A673 (cell line): ENCODE measurements at regions not wholly inside any gene's neighbourhood (a gene's known extent, or its start where the extent isn't known, plus 50 kb on each side); places are given as distances from the start of the nearest gene placed in this dataset.

Experiments
- BruUV-seq: library from RNA; stranded (reverse); fragments of 400-500 nt; replicated peaks from 2 replicates; lab custom pipeline; 2021; lab: Mats Ljungman, UMichigan
- CTCF ChIA-PET: fragments of 300-600 bp; sonication (Branson Sonifier 250); formaldehyde crosslinking; loops from one replicate; lab custom pipeline; 2022; ENCODE audit warnings: antibody characterized with exemption; lab: Charles Lee
- POLR2A ChIA-PET: fragments of 300-600 bp; sonication (Branson Sonifier 250); formaldehyde crosslinking; loops from one replicate; lab custom pipeline; 2022; ENCODE audit warnings: antibody characterized with exemption; ENCODE audit not compliant: low non-redundant PET; lab: Charles Lee
- DNase-seq: peaks from one replicate; pipeline ENCODE4 v3.0.0-alpha.2; 2015; ENCODE audit warnings: low spot score
- H3K27ac ChIP-seq: fragments of 200-600 bp; sonication (generic); 2 replicates; pipeline ENCODE4 v1.5.1; 2016; ENCODE audit warnings: mixed run types, low read depth, mild to moderate bottlenecking, mixed read lengths, antibody characterized with exemption, low read length; ENCODE audit not compliant: poor library complexity, severe bottlenecking
- H3K27me3 ChIP-seq: fragments of 200-600 bp; sonication (generic); replicated peaks from 2 replicates; pipeline ENCODE4 v1.6.1; 2017; ENCODE audit warnings: mixed run types, low read depth, mild to moderate bottlenecking, mixed read lengths, antibody characterized with exemption, low read length; ENCODE audit not compliant: insufficient read depth, poor library complexity
- H3K36me3 ChIP-seq: fragments of 200-600 bp; sonication (generic); 2 replicates; pipeline ENCODE4 v1.6.1; 2016; ENCODE audit warnings: mixed run types, mild to moderate bottlenecking, mixed read lengths, antibody characterized with exemption, low read length; ENCODE audit not compliant: insufficient read depth, poor library complexity, severe bottlenecking
- H3K4me1 ChIP-seq: fragments of 200-600 bp; sonication (generic); 2 replicates; pipeline ENCODE4 v1.6.1; 2017; ENCODE audit warnings: mixed run types, mild to moderate bottlenecking, mixed read lengths, antibody characterized with exemption, low read length; ENCODE audit not compliant: insufficient read depth, poor library complexity, severe bottlenecking
- H3K4me3 ChIP-seq: fragments of 200-600 bp; sonication (generic); 2 replicates; pipeline ENCODE4 v1.5.1; 2016; ENCODE audit warnings: low read depth, mixed run types, mild to moderate bottlenecking, mixed read lengths, low read length; ENCODE audit not compliant: poor library complexity, severe bottlenecking
- H3K9me3 ChIP-seq: fragments of 200-600 bp; sonication (generic); 2 replicates; pipeline ENCODE4 v1.6.1; 2016; ENCODE audit warnings: mixed run types, low read depth, mild to moderate bottlenecking, mixed read lengths, antibody characterized with exemption, low read length; ENCODE audit not compliant: poor library complexity, severe bottlenecking
- EZH2 ChIP-seq: fragments of 200-600 bp; sonication (generic); IDR thresholded peaks from 2 replicates; pipeline ENCODE4 v1.6.1; 2017; ENCODE audit warnings: borderline replicate concordance, low read depth, mild to moderate bottlenecking, mixed read lengths, antibody characterized with exemption, low read length; ENCODE audit not compliant: poor library complexity, severe bottlenecking
- intact Hi-C: fragments of 100-400 bp; cut with micrococcal nuclease; formaldehyde crosslinking; loops from one replicate; pipeline ENCODE4 v1.10.0; 2022; ENCODE audit not compliant: unreplicated experiment
- TF ChIP-seq, protein P1 (sequence below): fragments of 300-800, 200-600 bp; sonication (generic); conservative IDR thresholded peaks from 2 replicates; pipeline ENCODE4 v1.5.1; 2017; ENCODE audit warnings: low read depth, mild to moderate bottlenecking, antibody characterized with exemption, low read length, moderate library complexity, mixed read lengths

DNA sequence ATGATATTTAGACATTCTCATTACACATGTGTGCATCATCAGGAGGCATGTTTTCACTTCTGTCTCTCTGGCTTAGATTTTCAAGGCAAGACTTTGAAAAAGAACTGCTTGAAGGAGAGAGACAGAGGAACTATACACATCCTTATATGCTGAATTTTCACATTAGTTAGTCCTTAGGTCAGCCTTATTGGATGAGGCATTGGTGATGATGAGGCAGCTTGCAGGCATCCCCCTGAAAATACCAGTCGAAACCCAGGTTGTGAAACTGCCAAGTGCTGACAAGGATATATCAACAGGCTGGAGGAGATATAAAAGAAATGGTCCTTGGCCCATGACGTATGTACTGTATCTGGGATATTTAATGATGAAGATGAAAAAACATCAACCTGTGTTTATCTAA lies 297.2 kb upstream of the AADAT start:
- Histone ChIP-seq H3K4me1 (no peaks in the 10 kb centered on the region), H3K9me3 (no peaks in the 10 kb centered on the region), H3K36me3 (no peaks in the 10 kb centered on the region), H3K4me3 (no peak overlapping the region), H3K27me3 (no peaks in the 10 kb centered on the region), H3K27ac (no peak overlapping the region)
- POLR2A ChIA-PET: no interaction called here
- intact Hi-C loops: no loop called here
- DNase-seq: no peak
- CTCF ChIA-PET: no interaction called here
- no TSS peak for BruUV-seq
- TF ChIP-seq, protein P1, sequence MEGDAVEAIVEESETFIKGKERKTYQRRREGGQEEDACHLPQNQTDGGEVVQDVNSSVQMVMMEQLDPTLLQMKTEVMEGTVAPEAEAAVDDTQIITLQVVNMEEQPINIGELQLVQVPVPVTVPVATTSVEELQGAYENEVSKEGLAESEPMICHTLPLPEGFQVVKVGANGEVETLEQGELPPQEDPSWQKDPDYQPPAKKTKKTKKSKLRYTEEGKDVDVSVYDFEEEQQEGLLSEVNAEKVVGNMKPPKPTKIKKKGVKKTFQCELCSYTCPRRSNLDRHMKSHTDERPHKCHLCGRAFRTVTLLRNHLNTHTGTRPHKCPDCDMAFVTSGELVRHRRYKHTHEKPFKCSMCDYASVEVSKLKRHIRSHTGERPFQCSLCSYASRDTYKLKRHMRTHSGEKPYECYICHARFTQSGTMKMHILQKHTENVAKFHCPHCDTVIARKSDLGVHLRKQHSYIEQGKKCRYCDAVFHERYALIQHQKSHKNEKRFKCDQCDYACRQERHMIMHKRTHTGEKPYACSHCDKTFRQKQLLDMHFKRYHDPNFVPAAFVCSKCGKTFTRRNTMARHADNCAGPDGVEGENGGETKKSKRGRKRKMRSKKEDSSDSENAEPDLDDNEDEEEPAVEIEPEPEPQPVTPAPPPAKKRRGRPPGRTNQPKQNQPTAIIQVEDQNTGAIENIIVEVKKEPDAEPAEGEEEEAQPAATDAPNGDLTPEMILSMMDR: no peak
- TF ChIP-seq EZH2: no peak

DNA sequence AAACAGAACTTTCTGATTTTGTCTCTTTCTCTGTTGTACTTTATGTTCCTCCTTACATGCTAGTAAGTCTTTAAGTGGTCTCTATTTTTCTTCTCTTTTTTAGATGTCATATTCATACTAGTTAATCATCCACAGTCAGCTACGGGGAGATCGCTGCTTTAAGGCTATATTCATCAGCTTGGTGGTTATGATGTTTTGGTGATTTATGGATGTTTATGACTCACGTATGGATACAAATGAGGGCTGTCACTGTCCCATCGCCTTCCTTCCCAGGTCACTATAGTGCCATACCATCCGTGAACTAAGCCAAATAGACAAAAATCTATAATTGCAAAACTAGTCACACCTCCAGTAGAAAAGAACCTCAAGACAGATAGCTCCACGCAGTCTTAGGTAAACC lies 296.8 kb upstream of the AADAT start:
- DNase-seq: no peak
- Histone ChIP-seq H3K4me1 (no peaks in the 10 kb centered on the region), H3K36me3 (no peaks in the 10 kb centered on the region), H3K27me3 (no peaks in the 10 kb centered on the region), H3K9me3 (no peaks in the 10 kb centered on the region), H3K27ac (no peak overlapping the region), H3K4me3 (no peak overlapping the region)
- no peak for TF ChIP-seq EZH2
- TF ChIP-seq, protein P1: no peak
- no TSS peak for BruUV-seq
- CTCF ChIA-PET: no interaction called here
- POLR2A ChIA-PET: no interaction called here
- intact Hi-C loops: no loop called here

DNA sequence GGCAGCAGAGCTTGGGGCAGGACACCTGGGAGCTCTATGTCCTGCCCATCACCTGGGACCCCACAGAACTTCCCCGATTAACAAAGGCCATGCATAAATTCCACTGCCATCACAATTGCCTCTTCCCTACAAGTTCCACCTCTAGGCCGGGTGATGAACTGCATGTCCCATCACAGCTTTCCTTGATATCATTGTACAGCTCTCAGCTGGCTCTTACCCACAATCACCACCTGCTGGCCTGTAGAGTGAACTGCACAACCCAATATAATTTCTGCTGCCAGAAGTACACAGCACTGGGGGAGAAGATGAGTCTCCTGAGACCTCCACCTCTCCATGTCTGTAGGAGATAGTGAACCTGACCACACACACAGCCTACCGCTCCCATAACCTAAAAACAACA lies 285.0 kb upstream of the AADAT start:
- Histone ChIP-seq H3K27me3 (no peaks in the 10 kb centered on the region), H3K4me1 (no peaks in the 10 kb centered on the region), H3K9me3 (peaks cover 3% of the 10 kb centered on the region), H3K27ac (no peak overlapping the region), H3K4me3 (no peak overlapping the region), H3K36me3 (no peaks in the 10 kb centered on the region)
- BruUV-seq: no TSS peak
- ChIA-PET POLR2A (no interaction called here), CTCF (interaction anchor here (1.3 kb wide), 1 partner anchor 115 kb away, joined by 5 read pairs; no protein-coding TSS in a partner anchor)
- TF ChIP-seq, protein P1: peak; percentile 52
- TF ChIP-seq EZH2: no peak
- DNase-seq: peak; percentile 38
- intact Hi-C loops: no loop called here
